Thyroid gland (tissue), 4 donors: ENCODE measurements at regions not wholly inside any gene's neighbourhood (a gene's known extent, or its start where the extent isn't known, plus 50 kb on each side); places are given as distances from the start of the nearest gene placed in this dataset.
A peak's percentile ranks its signal among the peaks of the same experiment; 100 is the strongest.

Source experiments
- DNase-seq, 2 donors: peaks; one replicate each; pipeline ENCODE4 v3.0.0-alpha.2; 2019
- H3K27ac ChIP-seq, 3 donors: fragments of 200-600 bp; sonication (generic); 1 replicate in 2 of 3; 2 replicates in 1 of 3; pipeline ENCODE4 v1.5.1; 2016 to 2019; ENCODE audit warnings: mild to moderate bottlenecking in 1 of 3, moderate library complexity in 1 of 3
- H3K27me3 ChIP-seq: fragments of 200-600 bp; sonication (generic); one replicate; pipeline ENCODE4 v1.5.1; 2019
- H3K36me3 ChIP-seq, 2 donors: fragments of 200-600 bp; sonication (generic); one replicate each; pipeline ENCODE4 v1.5.1; 2016 to 2019
- H3K4me1 ChIP-seq, 2 donors: fragments of 200-600 bp; sonication (generic); one replicate each; pipeline ENCODE4 v1.5.1; 2017 to 2019
- H3K4me3 ChIP-seq, 3 donors: fragments of 200-600 bp; sonication (generic); replicated peaks in 1 of 3; 1 replicate in 2 of 3; 2 replicates in 1 of 3; pipeline ENCODE4 v1.5.1; 2016; ENCODE audit warnings: mild to moderate bottlenecking in 1 of 3
- H3K9me3 ChIP-seq: fragments of 200-600 bp; sonication (generic); one replicate; pipeline ENCODE4 v1.5.1; 2017
- CTCF ChIP-seq, 6 experiments: fragments of 200-600 bp in 3 of 6; fragments of 450-650 bp in 3 of 6; sonication (generic) in 3 of 6; IDR thresholded peaks; one replicate each; pipeline ENCODE4 v1.5.1; 2016 to 2019; ENCODE audit warnings: antibody characterized with exemption in 6 of 6, mild to moderate bottlenecking in 2 of 6, inconsistent platforms in 1 of 6, moderate library complexity in 1 of 6
- POLR2A ChIP-seq, 2 donors: fragments of 450-650 bp; IDR thresholded peaks; one replicate each; pipeline ENCODE4 v1.6.1; 2017; ENCODE audit warnings: antibody characterized with exemption in 2 of 2, mild to moderate bottlenecking in 2 of 2, moderate library complexity in 1 of 2
- WGBS, 2 donors: methylation state at CpG; one replicate each; pipeline ENCODE4 v1.1.5; 2017; 5-methylcytosine and 5-hydroxymethylcytosine counted together
- intact Hi-C: fragments of 100-400 bp; cut with DNase I; formaldehyde crosslinking; loops from one replicate; pipeline ENCODE4 v1.15.1; 2023

- no peaks in the 10 kb centered on the region for H3K27me3 ChIP-seq
- intact Hi-C loops = no loop called here
- no peaks in the 10 kb centered on the region for H3K9me3 ChIP-seq
- no peak overlapping the region for H3K4me3 ChIP-seq
- TF ChIP-seq POLR2A (IDR thresholded peaks at IDR 0.05) = no peak
- H3K27ac ChIP-seq = no peak overlapping the region
- no peak for DNase-seq
- H3K36me3 ChIP-seq = no peaks in the 10 kb centered on the region
- 43 to 64% methylated on average over 1 of the region's 1 CpG for WGBS, 2 donors
- no peaks in the 10 kb centered on the region for H3K4me1 ChIP-seq
These were observed 59.0 kb downstream of the RPS29 start for GRCh38 chr14:49527221-49527620.

- Histone ChIP-seq H3K27me3 (no peaks in the 10 kb centered on the region), H3K27ac (no peak overlapping the region), H3K4me1 (no peaks in the 10 kb centered on the region), H3K4me3 (no peak overlapping the region), H3K9me3 (no peaks in the 10 kb centered on the region), H3K36me3 (no peaks in the 10 kb centered on the region)
- DNase-seq = peak; percentile 27 to 46
- intact Hi-C loops = no loop called here
- TF ChIP-seq POLR2A (IDR thresholded peaks at IDR 0.05) (no peak), CTCF (IDR thresholded peaks at IDR 0.05) (no peak)
These were observed 60.1 kb downstream of the RPS29 start for GRCh38 chr14:49526101-49526500.

GRCh38 chr14:49516286-49516685, 69.9 kb downstream of the RPS29 start:
- Histone ChIP-seq H3K27me3 (no peaks in the 10 kb centered on the region), H3K4me3 (no peak overlapping the region), H3K27ac (no peak overlapping the region), H3K4me1 (no peaks in the 10 kb centered on the region), H3K9me3 (no peaks in the 10 kb centered on the region), H3K36me3 (no peaks in the 10 kb centered on the region)
- 68 to 69% methylated on average over 3 of the region's 3 CpGs for WGBS, 2 donors
- DNase-seq = no peak
- TF ChIP-seq POLR2A (IDR thresholded peaks at IDR 0.05) (no peak), CTCF (IDR thresholded peaks at IDR 0.05) (no peak)
- intact Hi-C loops = no loop called here

- Histone ChIP-seq H3K27me3 (no peaks in the 10 kb centered on the region), H3K9me3 (no peaks in the 10 kb centered on the region), H3K27ac (no peak overlapping the region), H3K36me3 (no peaks in the 10 kb centered on the region), H3K4me3 (no peak overlapping the region), H3K4me1 (no peaks in the 10 kb centered on the region)
- intact Hi-C loops = no loop called here
- no peak for TF ChIP-seq POLR2A (IDR thresholded peaks at IDR 0.05)
- no peak for DNase-seq
These were observed 73.6 kb downstream of the RPS29 start for GRCh38 chr14:49512571-49512970.

- intact Hi-C loops = no loop called here
- Histone ChIP-seq H3K9me3 (no peaks in the 10 kb centered on the region), H3K27me3 (no peaks in the 10 kb centered on the region), H3K36me3 (no peaks in the 10 kb centered on the region), H3K4me3 (no peak overlapping the region), H3K4me1 (no peaks in the 10 kb centered on the region), H3K27ac (no peak overlapping the region)
- TF ChIP-seq CTCF (IDR thresholded peaks at IDR 0.05) (no peak), POLR2A (IDR thresholded peaks at IDR 0.05) (no peak)
- WGBS, 2 donors = 41 to 54% methylated on average over 3 of the region's 3 CpGs
- DNase-seq = no peak
These were observed 74.0 kb downstream of the RPS29 start for GRCh38 chr14:49512147-49512551.

- Histone ChIP-seq H3K27ac (no peak overlapping the region), H3K27me3 (no peaks in the 10 kb centered on the region), H3K4me3 (no peak overlapping the region), H3K36me3 (no peaks in the 10 kb centered on the region), H3K4me1 (no peaks in the 10 kb centered on the region), H3K9me3 (no peaks in the 10 kb centered on the region)
- no peak for DNase-seq
- TF ChIP-seq CTCF (IDR thresholded peaks at IDR 0.05) (no peak), POLR2A (IDR thresholded peaks at IDR 0.05) (no peak)
- intact Hi-C loops = no loop called here
These were observed 78.1 kb downstream of the RPS29 start for GRCh38 chr14:49508124-49508523.
